IMR-90 (cell line): ENCODE measurements at regions not wholly inside any gene's neighbourhood (a gene's known extent, or its start where the extent isn't known, plus 50 kb on each side); places are given as distances from the start of the nearest gene placed in this dataset.

Source experiments
- ATAC-seq: fragments of 200-7000 bp; cut with Tn5 transposase; 2 replicates; pipeline ENCODE4 v1.9.1; 2020; ENCODE audit warnings: low read depth, mild to moderate bottlenecking, moderate library complexity
- BruUV-seq: library from RNA; stranded (reverse); fragments of 400-500 nt; replicated peaks from 2 replicates; lab custom pipeline; 2021; lab: Mats Ljungman, UMichigan
- CTCF ChIA-PET: fragments of 300-600 bp; formaldehyde crosslinking; extraction: SDS; loops from one replicate; lab custom pipeline; 2021; ENCODE audit warnings: antibody characterized with exemption; lab: Yijun Ruan, JAX
- POLR2A ChIA-PET: fragments of 300-600 bp; sonication (Branson Sonifier 250); formaldehyde crosslinking; loops from one replicate; lab custom pipeline; 2022; ENCODE audit warnings: antibody characterized with exemption; ENCODE audit not compliant: unreplicated experiment; lab: Charles Lee
- DNase-seq: peaks from one replicate; pipeline ENCODE4 v3.0.0; 2013
- H2AFZ ChIP-seq: replicated peaks from 2 replicates; pipeline ENCODE3; 2013; ENCODE audit warnings: low read length, mild to moderate bottlenecking; ENCODE audit not compliant: poor library complexity
- H2AK5ac ChIP-seq: 2 replicates; pipeline ENCODE4 v1.6.1; 2013; ENCODE audit warnings: low read depth, low read length, inconsistent platforms
- H2AK9ac ChIP-seq: replicated peaks from 2 replicates; pipeline ENCODE3; 2013; ENCODE audit warnings: mild to moderate bottlenecking, low read depth, low read length, moderate library complexity; ENCODE audit not compliant: poor library complexity
- H2BK120ac ChIP-seq: 2 replicates; pipeline ENCODE4 v1.6.1; 2013; ENCODE audit warnings: low read depth, low read length, inconsistent platforms
- H2BK15ac ChIP-seq: 3 replicates; pipeline ENCODE4 v1.6.1; 2013; ENCODE audit warnings: low read depth, low read length, inconsistent platforms
- H2BK20ac ChIP-seq: 2 replicates; pipeline ENCODE4 v1.6.1; 2013; ENCODE audit warnings: low read depth, mild to moderate bottlenecking, inconsistent platforms, low read length, moderate library complexity
- H2BK5ac ChIP-seq: 2 replicates; pipeline ENCODE4 v1.6.1; 2013; ENCODE audit warnings: mild to moderate bottlenecking, low read depth, low read length, inconsistent platforms; ENCODE audit not compliant: poor library complexity, severe bottlenecking
- H3K14ac ChIP-seq: replicated peaks from 2 replicates; pipeline ENCODE4 v1.6.1; 2013; ENCODE audit warnings: low read depth, low read length, inconsistent platforms
- H3K18ac ChIP-seq: 2 replicates; pipeline ENCODE4 v1.6.1; 2013; ENCODE audit warnings: low read depth, low read length, control low read depth
- H3K23ac ChIP-seq: 2 replicates; pipeline ENCODE4 v1.6.1; 2013; ENCODE audit warnings: low read depth, low read length, inconsistent platforms
- H3K27ac ChIP-seq: 2 replicates; pipeline ENCODE4 v1.5.1; 2013; ENCODE audit warnings: mild to moderate bottlenecking, control low read depth, low read length; ENCODE audit not compliant: insufficient read depth
- H3K27me3 ChIP-seq: 2 replicates; pipeline ENCODE4 v1.6.1; 2013; ENCODE audit warnings: low read length; ENCODE audit not compliant: control insufficient read depth, insufficient read depth
- H3K36me3 ChIP-seq: 2 replicates; pipeline ENCODE4 v1.6.1; 2013; ENCODE audit warnings: low read length, mixed read lengths; ENCODE audit not compliant: control insufficient read depth, insufficient read depth
- H3K4ac ChIP-seq: 2 replicates; pipeline ENCODE4 v1.6.1; 2013; ENCODE audit warnings: low read depth, low read length, inconsistent platforms
- H3K4me1 ChIP-seq: 2 replicates; pipeline ENCODE4 v1.6.1; 2013; ENCODE audit warnings: low read length, mixed read lengths; ENCODE audit not compliant: control insufficient read depth, insufficient read depth
- H3K4me2 ChIP-seq: 2 replicates; pipeline ENCODE4 v1.6.1; 2013; ENCODE audit warnings: low read depth, mild to moderate bottlenecking, control low read depth, low read length, moderate library complexity
- H3K4me3 ChIP-seq: 2 replicates; pipeline ENCODE4 v1.5.1; 2013; ENCODE audit warnings: low read depth, mild to moderate bottlenecking, control low read depth, low read length, moderate library complexity; ENCODE audit not compliant: insufficient read depth
- H3K56ac ChIP-seq: 2 replicates; pipeline ENCODE4 v1.6.1; 2013; ENCODE audit warnings: low read length, inconsistent platforms; ENCODE audit not compliant: insufficient read depth; ENCODE audit errors: extremely low read depth
- H3K79me1 ChIP-seq, 2 experiments: 2 replicates each; pipeline ENCODE4 v1.6.1; 2013; ENCODE audit warnings: low read length in 2 of 2, inconsistent platforms in 1 of 2, low read depth in 1 of 2
- H3K9ac ChIP-seq: 2 replicates; pipeline ENCODE4 v1.6.1; 2013; ENCODE audit warnings: low read depth, low read length, control low read depth
- H3K9me1 ChIP-seq: 2 replicates; pipeline ENCODE4 v1.6.1; 2013; ENCODE audit warnings: low read length, inconsistent platforms; ENCODE audit not compliant: insufficient read depth
- H3K9me3 ChIP-seq: 2 replicates; pipeline ENCODE4 v1.6.1; 2013; ENCODE audit warnings: low read length; ENCODE audit not compliant: control insufficient read depth, insufficient read depth
- H4K20me1 ChIP-seq: 2 replicates; pipeline ENCODE4 v1.6.1; 2013; ENCODE audit warnings: low read length, inconsistent platforms; ENCODE audit not compliant: insufficient read depth
- H4K5ac ChIP-seq: 2 replicates; pipeline ENCODE4 v1.6.1; 2013; ENCODE audit warnings: mild to moderate bottlenecking, low read depth, low read length, control low read depth
- H4K8ac ChIP-seq, 2 experiments: 2 replicates each; pipeline ENCODE4 v1.6.1; 2013; ENCODE audit warnings: low read depth in 2 of 2, low read length in 2 of 2, control low read depth in 1 of 2, inconsistent platforms in 1 of 2
- H4K91ac ChIP-seq: 2 replicates; pipeline ENCODE4 v1.6.1; 2013; ENCODE audit warnings: low read depth, low read length, inconsistent platforms; ENCODE audit not compliant: insufficient read depth
- BHLHE40 ChIP-seq: fragments of 150-350 bp; IDR thresholded peaks from 2 replicates; pipeline ENCODE4 v1.6.1; 2016; ENCODE audit warnings: mild to moderate bottlenecking, low read depth, low read length
- CHD1 ChIP-seq: IDR thresholded peaks from 2 replicates; pipeline ENCODE4 v1.6.1; 2012; ENCODE audit warnings: low read depth, low read length, improper control_type of control experiment
- MAFK ChIP-seq: IDR thresholded peaks from 2 replicates; pipeline ENCODE4 v1.6.1; 2012; ENCODE audit warnings: low read depth, low read length, improper control_type of control experiment
- MAZ ChIP-seq: IDR thresholded peaks from 2 replicates; pipeline ENCODE4 v1.6.1; 2012; ENCODE audit warnings: low read depth, mild to moderate bottlenecking, low read length, improper control_type of control experiment, moderate library complexity, borderline replicate concordance
- RAD21 ChIP-seq: IDR thresholded peaks from 2 replicates; pipeline ENCODE4 v1.6.1; 2012; ENCODE audit warnings: low read length, improper control_type of control experiment
- WGBS, 2 experiments: methylation state at CpG; one replicate each; pipeline versions ENCODE4 v1.1.5 to v1.1.7; 2013; ENCODE audit warnings: missing lambda C conversion rate in 2 of 2; ENCODE audit not compliant: insufficient read length in 1 of 2; ENCODE audit errors: extremely low coverage in 2 of 2; 5-methylcytosine and 5-hydroxymethylcytosine counted together
- dilution Hi-C: fragments of 300-500 bp; cut with HindIII; formaldehyde crosslinking; loops from one replicate; pipeline ENCODE4 v1.14.3; 2018; ENCODE audit warnings: low sequenced_read_pairs; ENCODE audit not compliant: unreplicated experiment
- in situ Hi-C: fragments of 300-500 bp; cut with MboI; formaldehyde crosslinking; loops from 3 replicates; pipeline ENCODE4 v1.14.3; 2019; ENCODE audit warnings: low sequenced_read_pairs, inconsistent platforms, mixed read lengths
- intact Hi-C: fragments of 100-400 bp; cut with micrococcal nuclease; formaldehyde crosslinking; loops from 2 replicates; pipeline ENCODE4 v1.10.0; 2022
- TF ChIP-seq, protein P1 (sequence below): fragments of 150-350 bp; IDR thresholded peaks from 2 replicates; pipeline ENCODE4 v1.6.1; 2016; ENCODE audit warnings: low read depth, mild to moderate bottlenecking, low read length, moderate library complexity, borderline replicate concordance

DNA sequence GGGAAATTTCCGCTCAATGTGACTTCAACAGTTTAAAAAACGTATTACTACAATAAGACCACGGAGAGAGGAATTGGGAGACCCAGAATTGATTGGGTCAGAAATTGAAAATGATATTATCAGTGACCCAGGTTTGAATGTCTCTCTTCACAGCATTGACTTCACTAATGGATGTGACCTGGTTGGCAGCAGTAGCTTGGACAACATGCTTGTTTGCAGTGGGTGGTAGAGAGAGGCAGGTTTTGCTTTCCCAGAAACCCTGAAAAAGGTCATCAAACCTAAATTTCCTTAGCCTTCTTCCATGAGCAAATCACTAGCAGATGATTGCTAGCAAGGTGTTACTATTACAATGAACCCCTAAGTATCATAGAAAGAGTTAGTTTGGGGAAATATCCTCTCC, 89.7 kb upstream of the ANTXRL start:
- Histone ChIP-seq H3K4me2 (no peak overlapping the region), H2BK5ac (no peak overlapping the region), H2BK15ac (no peak overlapping the region), H2AK5ac (no peak overlapping the region), H4K5ac (no peak overlapping the region), H3K4ac (no peak overlapping the region), H3K18ac (no peak overlapping the region), H4K8ac (no peak overlapping the region), H2BK120ac (no peak overlapping the region), H3K4me1 (no peaks in the 10 kb centered on the region), H3K9ac (no peak overlapping the region), H3K9me3 (no peaks in the 10 kb centered on the region), H3K36me3 (no peaks in the 10 kb centered on the region), H2AFZ (no peak overlapping the region), H2AK9ac (no peak overlapping the region), H2BK20ac (no peak overlapping the region), H3K27me3 (no peaks in the 10 kb centered on the region; the same call in none of the 2 replicates), H3K14ac (no peak overlapping the region), H4K20me1 (no peaks in the 10 kb centered on the region), H3K27ac (no peak overlapping the region), H3K56ac (no peak overlapping the region), H3K23ac (no peak overlapping the region), H3K79me1 (no peaks in the 10 kb centered on the region), H4K91ac (no peak overlapping the region), H3K9me1 (no peaks in the 10 kb centered on the region), H3K4me3 (no peak overlapping the region)
- no CpG with 5 or more reads among the region's 3 CpGs for WGBS, 2 experiments
- TF ChIP-seq RAD21 (no peak), CHD1 (no peak), BHLHE40 (no peak), MAZ (no peak), MAFK (no peak)
- TF ChIP-seq, protein P1, sequence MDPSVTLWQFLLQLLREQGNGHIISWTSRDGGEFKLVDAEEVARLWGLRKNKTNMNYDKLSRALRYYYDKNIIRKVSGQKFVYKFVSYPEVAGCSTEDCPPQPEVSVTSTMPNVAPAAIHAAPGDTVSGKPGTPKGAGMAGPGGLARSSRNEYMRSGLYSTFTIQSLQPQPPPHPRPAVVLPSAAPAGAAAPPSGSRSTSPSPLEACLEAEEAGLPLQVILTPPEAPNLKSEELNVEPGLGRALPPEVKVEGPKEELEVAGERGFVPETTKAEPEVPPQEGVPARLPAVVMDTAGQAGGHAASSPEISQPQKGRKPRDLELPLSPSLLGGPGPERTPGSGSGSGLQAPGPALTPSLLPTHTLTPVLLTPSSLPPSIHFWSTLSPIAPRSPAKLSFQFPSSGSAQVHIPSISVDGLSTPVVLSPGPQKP, result no peak
- ATAC-seq (no peak), DNase-seq (no peak)
- intact Hi-C loops, result no loop called here
- POLR2A ChIA-PET, result no interaction called here
- in situ Hi-C loops, result no loop called here
- BruUV-seq, result no TSS peak
- CTCF ChIA-PET, result no interaction called here
- dilution Hi-C loops, result no loop called here
